ENCODE measurements at regions not wholly inside any gene's neighbourhood (a gene's known extent, or its start where the extent isn't known, plus 50 kb on each side); places are given as distances from the start of the nearest gene placed in this dataset.
"Not testable (repeated sequence)": the region's sequence is repeated elsewhere in the genome, so short reads cannot be mapped to it uniquely, and the experiment has no call there.

DNA sequence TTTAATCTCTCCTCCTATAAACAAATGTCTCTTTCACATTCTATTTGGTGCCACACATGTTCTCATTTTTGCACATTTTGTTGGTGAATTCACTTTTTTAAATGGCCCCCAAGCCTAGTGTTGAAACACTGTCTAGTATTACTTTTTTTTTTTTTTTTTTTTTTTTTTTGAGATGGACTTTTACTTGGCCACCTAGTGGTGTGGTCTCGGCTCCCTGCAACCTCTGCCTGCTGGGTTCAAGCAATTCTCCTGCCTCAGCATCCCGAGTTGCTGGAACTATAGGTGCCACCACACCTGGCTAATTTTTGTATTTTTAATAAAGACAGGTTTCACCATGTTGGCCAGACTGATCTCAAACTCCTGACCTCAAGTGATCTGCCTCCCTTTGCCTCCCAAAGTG, 273.8 kb upstream of the SLC14A2 start:
- Histone ChIP-seq H3K36me3 (no peaks in the 10 kb centered on the region), H3K27me3 (no peaks in the 10 kb centered on the region), H3K4me3 (ENCODE audit: low read depth, low read length) (no peak overlapping the region), H3K4me1 (no peaks in the 10 kb centered on the region), H3K9me3 (no peaks in the 10 kb centered on the region)
- TF ChIP-seq, protein P1, sequence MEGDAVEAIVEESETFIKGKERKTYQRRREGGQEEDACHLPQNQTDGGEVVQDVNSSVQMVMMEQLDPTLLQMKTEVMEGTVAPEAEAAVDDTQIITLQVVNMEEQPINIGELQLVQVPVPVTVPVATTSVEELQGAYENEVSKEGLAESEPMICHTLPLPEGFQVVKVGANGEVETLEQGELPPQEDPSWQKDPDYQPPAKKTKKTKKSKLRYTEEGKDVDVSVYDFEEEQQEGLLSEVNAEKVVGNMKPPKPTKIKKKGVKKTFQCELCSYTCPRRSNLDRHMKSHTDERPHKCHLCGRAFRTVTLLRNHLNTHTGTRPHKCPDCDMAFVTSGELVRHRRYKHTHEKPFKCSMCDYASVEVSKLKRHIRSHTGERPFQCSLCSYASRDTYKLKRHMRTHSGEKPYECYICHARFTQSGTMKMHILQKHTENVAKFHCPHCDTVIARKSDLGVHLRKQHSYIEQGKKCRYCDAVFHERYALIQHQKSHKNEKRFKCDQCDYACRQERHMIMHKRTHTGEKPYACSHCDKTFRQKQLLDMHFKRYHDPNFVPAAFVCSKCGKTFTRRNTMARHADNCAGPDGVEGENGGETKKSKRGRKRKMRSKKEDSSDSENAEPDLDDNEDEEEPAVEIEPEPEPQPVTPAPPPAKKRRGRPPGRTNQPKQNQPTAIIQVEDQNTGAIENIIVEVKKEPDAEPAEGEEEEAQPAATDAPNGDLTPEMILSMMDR (IDR thresholded peaks at IDR 0.05; ENCODE audit: low read depth, low read length), result no peak
- no peak for DNase-seq

DNA sequence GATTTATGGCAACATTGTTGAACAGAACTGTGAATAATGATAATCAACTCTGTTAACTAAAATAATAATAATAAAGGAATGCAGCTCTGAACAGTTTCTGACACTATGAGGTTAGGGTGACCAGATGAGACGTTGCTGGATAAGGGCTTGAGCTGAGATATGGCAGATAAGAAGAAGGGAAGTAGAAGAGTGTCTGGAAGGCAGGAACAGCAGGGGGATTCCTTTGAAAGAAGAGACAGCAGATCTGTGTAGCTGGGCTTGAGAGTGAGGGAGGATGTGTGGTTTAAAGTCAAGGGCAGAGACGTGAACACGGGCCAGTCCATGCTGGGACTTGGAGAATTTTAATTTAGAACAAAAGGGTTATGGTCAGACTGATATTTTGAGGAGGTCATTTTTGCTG, 273.1 kb upstream of the SLC14A2 start:
- Histone ChIP-seq H3K27me3 (no peaks in the 10 kb centered on the region), H3K36me3 (no peaks in the 10 kb centered on the region), H3K4me1 (no peaks in the 10 kb centered on the region), H3K9me3 (no peaks in the 10 kb centered on the region), H3K4me3 (ENCODE audit: low read depth, low read length) (no peak overlapping the region)
- no peak for DNase-seq
- TF ChIP-seq, protein P1 (IDR thresholded peaks at IDR 0.05; ENCODE audit: low read depth, low read length), result no peak

DNA sequence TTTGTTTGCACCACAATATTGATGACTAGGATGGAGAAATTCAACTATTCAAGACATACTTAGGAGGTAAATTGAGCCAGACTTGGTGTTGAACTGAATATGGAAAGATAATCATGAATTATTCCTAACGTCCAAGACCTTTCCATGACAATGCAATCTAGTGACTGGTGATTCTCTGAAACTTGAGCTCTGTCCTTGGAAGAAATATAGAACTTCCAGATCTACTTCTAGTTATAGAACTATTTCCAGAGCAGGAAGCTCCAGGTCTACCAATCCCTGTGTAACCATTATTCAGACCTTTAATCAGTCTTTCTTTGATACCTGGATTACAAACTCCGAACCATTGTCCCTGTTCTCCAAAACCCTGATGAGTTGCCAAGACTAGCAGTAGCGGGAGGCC, 272.6 kb upstream of the SLC14A2 start:
- TF ChIP-seq, protein P1 (IDR thresholded peaks at IDR 0.05; ENCODE audit: low read depth, low read length), result no peak
- no peak overlapping the region for H3K4me3 ChIP-seq (ENCODE audit: low read depth, low read length)
- H3K27me3 ChIP-seq, result no peaks in the 10 kb centered on the region
- H3K36me3 ChIP-seq, result no peaks in the 10 kb centered on the region
- H3K4me1 ChIP-seq, result no peaks in the 10 kb centered on the region
- no peaks in the 10 kb centered on the region for H3K9me3 ChIP-seq
- no peak for DNase-seq

DNA sequence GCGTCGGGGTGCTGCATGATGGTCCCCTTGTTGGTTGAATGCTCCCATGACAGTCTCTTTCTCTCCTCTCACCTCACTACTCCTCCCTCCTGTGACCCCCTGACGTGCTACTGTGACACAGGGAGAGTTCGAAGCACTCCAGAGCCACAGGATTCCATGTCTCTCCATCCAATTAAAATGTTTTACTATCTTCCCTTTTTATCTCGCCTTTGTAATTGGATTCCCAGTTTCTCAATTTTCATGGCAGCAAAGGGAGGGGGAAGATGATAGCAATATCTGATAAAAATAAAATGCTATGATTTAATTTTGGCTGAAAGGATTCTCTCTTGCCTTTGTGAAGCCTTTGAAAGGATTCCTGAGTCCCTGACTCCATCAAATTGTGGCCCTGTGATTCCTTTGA, 271.9 kb upstream of the SLC14A2 start:
- H3K36me3 ChIP-seq, result no peaks in the 10 kb centered on the region
- TF ChIP-seq, protein P1 (IDR thresholded peaks at IDR 0.05; ENCODE audit: low read depth, low read length), result no peak
- H3K4me3 ChIP-seq (ENCODE audit: low read depth, low read length), result no peak overlapping the region
- no peaks in the 10 kb centered on the region for H3K4me1 ChIP-seq
- H3K9me3 ChIP-seq, result no peaks in the 10 kb centered on the region
- H3K27me3 ChIP-seq, result no peaks in the 10 kb centered on the region
- DNase-seq, result no peak

DNA sequence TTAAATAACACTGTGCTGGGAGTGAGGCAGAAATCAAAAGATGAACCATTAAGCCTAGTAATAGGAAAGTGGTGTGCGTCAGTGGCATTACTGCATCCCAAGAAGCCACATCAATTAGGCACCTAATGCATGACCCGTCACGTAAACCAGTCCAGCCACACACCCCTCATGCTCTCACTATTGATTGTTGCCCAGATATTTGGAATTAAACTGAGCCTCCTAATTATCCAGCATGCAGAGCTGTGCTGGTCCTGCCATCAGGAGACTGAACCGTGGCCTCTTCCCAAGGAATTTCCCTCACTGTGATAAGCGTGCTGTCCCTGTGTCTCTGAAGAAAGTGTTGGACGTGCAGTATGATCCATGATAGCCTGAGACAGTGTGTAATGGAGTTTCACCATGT, 270.6 kb upstream of the SLC14A2 start:
- H3K36me3 ChIP-seq, H3K4me1 ChIP-seq, DNase-seq: not testable (repeated sequence)

DNA sequence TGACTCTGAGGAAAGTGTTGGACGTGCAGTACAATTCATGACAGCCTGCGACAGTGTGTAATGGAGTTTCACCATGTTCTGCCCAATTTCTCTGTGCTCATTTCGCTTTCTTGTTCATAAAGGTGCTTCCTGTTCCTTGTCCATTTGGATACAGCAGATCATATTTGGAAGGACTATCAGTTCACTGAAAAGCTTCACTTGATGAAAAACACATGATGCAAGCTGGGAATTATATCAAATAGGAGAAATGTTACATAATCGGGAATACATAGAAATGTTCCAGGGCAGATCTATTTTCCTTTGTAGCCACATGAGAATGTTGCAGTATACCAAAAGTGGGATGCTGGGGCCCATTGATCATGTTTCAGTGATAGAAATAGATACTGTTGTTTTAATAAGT, 266.3 kb upstream of the SLC14A2 start:
- no peaks in the 10 kb centered on the region for H3K4me1 ChIP-seq
- TF ChIP-seq, protein P1 (IDR thresholded peaks at IDR 0.05; ENCODE audit: low read depth, low read length), result no peak
- H3K9me3 ChIP-seq, result no peaks in the 10 kb centered on the region
- H3K36me3 ChIP-seq, result no peaks in the 10 kb centered on the region
- no peak for DNase-seq
- no peak overlapping the region for H3K4me3 ChIP-seq (ENCODE audit: low read depth, low read length)
- no peaks in the 10 kb centered on the region for H3K27me3 ChIP-seq

More for the DNA sequence above, 270.6 kb upstream of the SLC14A2 start:
- not testable (repeated sequence) for H3K27me3 ChIP-seq; H3K4me3 ChIP-seq (ENCODE audit: low read depth, low read length); H3K9me3 ChIP-seq

DNA sequence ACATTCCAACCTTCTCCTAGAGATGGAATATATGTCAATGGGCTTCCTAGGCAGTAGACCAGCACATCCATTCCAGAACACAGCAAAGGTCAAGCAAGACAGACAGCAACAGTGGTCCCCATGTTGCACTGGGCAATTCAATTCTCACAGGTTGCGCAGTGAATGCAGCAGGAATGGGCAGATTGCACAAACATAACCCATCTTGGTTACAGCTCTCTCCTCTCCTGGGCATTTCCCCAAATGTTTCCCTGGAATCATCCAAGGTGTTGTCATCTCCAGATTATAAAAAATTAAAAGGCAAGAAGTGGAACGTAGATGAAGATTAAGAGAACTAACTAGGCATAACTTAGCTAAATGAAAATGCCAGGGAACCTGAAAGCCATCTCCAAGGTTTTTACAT, 265.8 kb upstream of the SLC14A2 start:
- Histone ChIP-seq H3K4me1 (no peaks in the 10 kb centered on the region), H3K4me3 (ENCODE audit: low read depth, low read length) (no peak overlapping the region), H3K9me3 (no peaks in the 10 kb centered on the region), H3K27me3 (no peaks in the 10 kb centered on the region), H3K36me3 (no peaks in the 10 kb centered on the region)
- TF ChIP-seq, protein P1 (IDR thresholded peaks at IDR 0.05; ENCODE audit: low read depth, low read length), result no peak
- no peak for DNase-seq

Measured in BE2C (cell line).